ENCODE measurements at regions not wholly inside any gene's neighbourhood (a gene's known extent, or its start where the extent isn't known, plus 50 kb on each side); places are given as distances from the start of the nearest gene placed in this dataset.

DNA sequence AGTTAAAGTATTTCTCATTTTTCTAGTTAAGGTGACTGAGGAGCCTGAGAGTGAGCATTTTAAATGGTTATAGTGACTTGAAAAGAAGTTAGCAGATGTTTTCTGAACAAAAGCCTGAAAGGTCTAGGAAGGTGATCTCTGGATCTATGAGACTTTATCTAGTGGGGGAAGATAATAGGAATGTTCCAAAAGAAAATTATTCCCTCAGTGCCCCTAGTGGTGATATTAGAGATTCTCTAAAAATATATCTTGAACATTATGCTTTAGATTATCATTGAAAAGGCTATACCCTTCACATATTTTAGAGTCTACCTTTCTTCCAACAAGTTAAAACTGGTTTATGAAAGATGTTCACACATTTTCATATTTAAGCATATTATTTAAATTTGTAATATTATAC lies 69.0 kb upstream of the SPANXN1 start:
- DNase-seq: no peak

DNA sequence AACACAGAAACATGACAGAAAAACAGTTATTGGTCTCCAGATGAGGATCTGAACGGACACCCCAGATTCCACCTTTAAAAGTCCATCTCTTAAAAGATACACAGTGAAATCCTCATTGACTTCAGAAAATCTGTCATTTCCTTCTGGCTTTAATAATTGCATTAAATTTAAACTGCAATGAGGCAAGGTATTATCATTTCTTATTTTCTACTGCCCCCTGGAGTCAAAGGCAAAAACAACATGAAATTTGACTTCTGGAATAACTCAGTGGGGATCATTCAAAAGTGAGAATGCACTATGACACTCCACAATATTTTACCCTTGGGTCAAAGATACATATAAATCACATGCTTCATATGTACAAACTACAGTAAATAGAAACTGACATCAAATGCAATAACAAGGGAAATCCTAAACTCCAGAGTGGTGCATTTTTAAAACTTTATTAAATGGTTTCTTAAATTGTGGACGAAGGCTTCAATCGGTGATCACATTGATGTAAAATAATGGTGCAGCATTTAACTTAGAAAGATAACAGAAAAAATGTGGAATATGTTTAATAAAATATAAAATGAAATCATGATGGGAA lies 56.4 kb upstream of the SPANXN1 start:
- peak; percentile 17 for DNase-seq
